GM23338 (cell line): ENCODE measurements at regions not wholly inside any gene's neighbourhood (a gene's known extent, or its start where the extent isn't known, plus 50 kb on each side); places are given as distances from the start of the nearest gene placed in this dataset.

Experiments
- CREB1 ChIP-seq: fragments of 250-450 bp; sonication (Bioruptor Pico); IDR thresholded peaks from 2 replicates; pipeline ENCODE4 v1.5.0; 2020; ENCODE audit warnings: low read depth, mild to moderate bottlenecking, moderate library complexity
- EZH2 ChIP-seq: fragments of 200-600 bp; sonication (generic); IDR thresholded peaks from one replicate; pipeline ENCODE4 v1.8.0; 2017; ENCODE audit warnings: antibody characterized with exemption, mild to moderate bottlenecking, low read depth; ENCODE audit not compliant: unreplicated experiment
- EZH2phosphoT487 ChIP-seq: fragments of 200-600 bp; sonication (generic); IDR thresholded peaks from one replicate; pipeline ENCODE4 v1.8.1; 2018; ENCODE audit warnings: antibody characterized with exemption; ENCODE audit not compliant: unreplicated experiment
- POLR2AphosphoS5 ChIP-seq: IDR thresholded peaks from 2 replicates; pipeline ENCODE4 v1.6.1; 2016; ENCODE audit warnings: antibody characterized with exemption, low read depth
- REST ChIP-seq: IDR thresholded peaks from one replicate; pipeline ENCODE4 v1.6.1; 2018; ENCODE audit warnings: antibody characterized with exemption; ENCODE audit not compliant: unreplicated experiment
- ZNF114 ChIP-seq: fragments of 250-450 bp; sonication (Bioruptor Pico); IDR thresholded peaks from 2 replicates; pipeline ENCODE4 v1.5.0; 2020; ENCODE audit warnings: mild to moderate bottlenecking, moderate library complexity
- ZNF331 ChIP-seq: fragments of 250-450 bp; sonication (Bioruptor Pico); IDR thresholded peaks from 2 replicates; pipeline ENCODE4 v1.5.0; 2020; ENCODE audit warnings: low read depth, mild to moderate bottlenecking, moderate library complexity
- TF ChIP-seq, protein P1 (sequence below), 2 experiments: fragments of 200-600 bp in 1 of 2; sonication (generic) in 1 of 2; conservative IDR thresholded peaks; 2 replicates each; pipeline versions ENCODE4 v1.5.1 to v1.6.1; 2016 to 2017; ENCODE audit warnings: antibody characterized with exemption in 2 of 2, low read depth in 2 of 2, mild to moderate bottlenecking in 2 of 2, moderate library complexity in 1 of 2

- no peak for TF ChIP-seq CREB1 (CRISPR knock-in tag)
- no peak for TF ChIP-seq ZNF114 (CRISPR knock-in tag)
- TF ChIP-seq POLR2AphosphoS5, result no peak
- no peak for TF ChIP-seq REST
- TF ChIP-seq, protein P1, sequence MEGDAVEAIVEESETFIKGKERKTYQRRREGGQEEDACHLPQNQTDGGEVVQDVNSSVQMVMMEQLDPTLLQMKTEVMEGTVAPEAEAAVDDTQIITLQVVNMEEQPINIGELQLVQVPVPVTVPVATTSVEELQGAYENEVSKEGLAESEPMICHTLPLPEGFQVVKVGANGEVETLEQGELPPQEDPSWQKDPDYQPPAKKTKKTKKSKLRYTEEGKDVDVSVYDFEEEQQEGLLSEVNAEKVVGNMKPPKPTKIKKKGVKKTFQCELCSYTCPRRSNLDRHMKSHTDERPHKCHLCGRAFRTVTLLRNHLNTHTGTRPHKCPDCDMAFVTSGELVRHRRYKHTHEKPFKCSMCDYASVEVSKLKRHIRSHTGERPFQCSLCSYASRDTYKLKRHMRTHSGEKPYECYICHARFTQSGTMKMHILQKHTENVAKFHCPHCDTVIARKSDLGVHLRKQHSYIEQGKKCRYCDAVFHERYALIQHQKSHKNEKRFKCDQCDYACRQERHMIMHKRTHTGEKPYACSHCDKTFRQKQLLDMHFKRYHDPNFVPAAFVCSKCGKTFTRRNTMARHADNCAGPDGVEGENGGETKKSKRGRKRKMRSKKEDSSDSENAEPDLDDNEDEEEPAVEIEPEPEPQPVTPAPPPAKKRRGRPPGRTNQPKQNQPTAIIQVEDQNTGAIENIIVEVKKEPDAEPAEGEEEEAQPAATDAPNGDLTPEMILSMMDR (conservative IDR thresholded peaks at IDR 0.05; ENCODE audit: low read depth in 2 of 2), result no peak
- TF ChIP-seq EZH2, result no peak
- no peak for TF ChIP-seq ZNF331 (CRISPR knock-in tag)
- no peak for TF ChIP-seq EZH2phosphoT487
These were observed 1441.5 kb downstream of the OTOL1 start for GRCh38 chr3:162938083-162938482.
